GM18511 (cell line): ENCODE measurements at regions not wholly inside any gene's neighbourhood (a gene's known extent, or its start where the extent isn't known, plus 50 kb on each side); places are given as distances from the start of the nearest gene placed in this dataset.
"Not testable (repeated sequence)": the region's sequence is repeated elsewhere in the genome, so short reads cannot be mapped to it uniquely, and the experiment has no call there.

Source experiments
- ATAC-seq: cut with Tn5 transposase; IDR thresholded peaks from one replicate; pipeline ENCODE4 v1.9.1; 2021; ENCODE audit warnings: mild to moderate bottlenecking, moderate library complexity; ENCODE audit not compliant: unreplicated experiment

- ATAC-seq, result no peak
Observed at GRCh38 chr3:144663456-144664436, 692.1 kb downstream of the DIPK2A start.

- ATAC-seq, result no peak
Observed at GRCh38 chr3:144665567-144666053, 694.0 kb downstream of the DIPK2A start.

GRCh38 chr3:144670571-144670970, 698.9 kb downstream of the DIPK2A start:
- no peak for ATAC-seq

GRCh38 chr3:144677103-144677502, 705.5 kb downstream of the DIPK2A start:
- no peak for ATAC-seq

GRCh38 chr3:144683065-144683464, 711.4 kb downstream of the DIPK2A start:
- no peak for ATAC-seq

GRCh38 chr3:144687862-144688261, 716.2 kb downstream of the DIPK2A start:
- ATAC-seq, result no peak

GRCh38 chr3:144692488-144692887, 720.9 kb downstream of the DIPK2A start:
- no peak for ATAC-seq

GRCh38 chr3:144708437-144708836, 736.8 kb downstream of the DIPK2A start:
- no peak for ATAC-seq

GRCh38 chr3:144737281-144737680, 765.7 kb downstream of the DIPK2A start:
- ATAC-seq, result no peak

GRCh38 chr3:144743225-144743668, 771.6 kb downstream of the DIPK2A start:
- ATAC-seq, result no peak

GRCh38 chr3:144744473-144744872, 772.9 kb downstream of the DIPK2A start:
- ATAC-seq, result no peak

GRCh38 chr3:144746631-144747030, 775.0 kb downstream of the DIPK2A start:
- ATAC-seq, result no peak

GRCh38 chr3:144749536-144750253, 778.1 kb downstream of the DIPK2A start:
- not testable (repeated sequence) for ATAC-seq

GRCh38 chr3:144754076-144754783, 782.6 kb downstream of the DIPK2A start:
- no peak for ATAC-seq

- ATAC-seq, result no peak
Observed at GRCh38 chr3:144756704-144757440, 785.2 kb downstream of the DIPK2A start.

- no peak for ATAC-seq
Observed at GRCh38 chr3:144760831-144761230, 789.2 kb downstream of the DIPK2A start.

GRCh38 chr3:144762091-144762490, 790.5 kb downstream of the DIPK2A start:
- ATAC-seq, result no peak

GRCh38 chr3:144763878-144764454, 792.3 kb downstream of the DIPK2A start:
- peak; percentile 87 for ATAC-seq

GRCh38 chr3:144770281-144770680, 798.7 kb downstream of the DIPK2A start:
- ATAC-seq, result no peak

- ATAC-seq, result peak; percentile 54
Observed at GRCh38 chr3:144770915-144771351, 799.3 kb downstream of the DIPK2A start.
